Activated naive CD8-positive, alpha-beta T cell treated with anti-CD3 and anti-CD28 coated beads for 36 hours (primary cell): ENCODE measurements at regions not wholly inside any gene's neighbourhood (a gene's known extent, or its start where the extent isn't known, plus 50 kb on each side); places are given as distances from the start of the nearest gene placed in this dataset.

Experiments
- DNase-seq: peaks from one replicate; pipeline ENCODE4 v3.0.0; 2021
- H3K27ac Mint-ChIP-seq: one replicate; pipeline ENCODE4 v1.8.0; 2022; ENCODE audit warnings: mild to moderate bottlenecking, moderate library complexity, mixed read lengths
- H3K27me3 Mint-ChIP-seq: one replicate; pipeline ENCODE4 v1.8.0; 2022; ENCODE audit warnings: mild to moderate bottlenecking, mixed read lengths
- H3K36me3 Mint-ChIP-seq: one replicate; pipeline ENCODE4 v1.8.0; 2021; ENCODE audit warnings: mild to moderate bottlenecking, mixed read lengths
- H3K4me1 Mint-ChIP-seq: one replicate; pipeline ENCODE4 v1.8.0; 2021; ENCODE audit warnings: mixed read lengths
- H3K4me3 Mint-ChIP-seq: one replicate; pipeline ENCODE4 v1.8.0; 2022; ENCODE audit warnings: mild to moderate bottlenecking, moderate library complexity, mixed read lengths
- H3K9me3 Mint-ChIP-seq: one replicate; pipeline ENCODE4 v1.8.0; 2022; ENCODE audit warnings: mixed read lengths

GRCh38 chr19:30719189-30719998 is 347.2 kb downstream of the ZNF536 start:
- DNase-seq: peak; percentile 22
- Mint-ChIP-seq H3K27me3 (peaks cover 19% of the 10 kb centered on the region), H3K4me1 (peaks cover 4% of the 10 kb centered on the region), H3K27ac (no peak overlapping the region), H3K9me3 (no peaks in the 10 kb centered on the region), H3K36me3 (no peaks in the 10 kb centered on the region), H3K4me3 (peak overlapping the region; percentile 68)

DNA sequence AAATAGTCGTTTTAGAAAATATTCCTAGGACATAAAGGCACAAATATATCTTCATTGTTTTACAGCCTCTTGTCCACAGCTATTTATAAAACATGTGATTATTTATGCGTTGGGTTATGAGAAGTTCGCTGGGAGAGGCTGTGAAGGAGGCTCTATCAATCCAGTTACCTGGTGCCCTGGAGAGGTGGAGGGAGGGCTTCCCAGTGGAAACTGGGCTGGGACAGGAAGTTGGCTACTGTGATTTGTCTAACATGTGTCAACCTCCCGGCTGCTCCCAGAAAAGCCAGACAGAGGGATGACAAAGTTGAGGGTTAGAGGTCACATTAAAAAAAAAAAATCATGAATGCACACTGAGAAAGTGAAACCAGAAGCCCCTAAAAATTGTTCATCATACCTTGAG is 346.5 kb downstream of the ZNF536 start:
- no peaks in the 10 kb centered on the region for H3K36me3 Mint-ChIP-seq
- peaks cover 19% of the 10 kb centered on the region for H3K27me3 Mint-ChIP-seq
- DNase-seq: no peak
- no peak overlapping the region for H3K27ac Mint-ChIP-seq
- no peaks in the 10 kb centered on the region for H3K9me3 Mint-ChIP-seq
- H3K4me3 Mint-ChIP-seq: peak overlapping the region; percentile 32
- H3K4me1 Mint-ChIP-seq: peaks cover 4% of the 10 kb centered on the region

DNA sequence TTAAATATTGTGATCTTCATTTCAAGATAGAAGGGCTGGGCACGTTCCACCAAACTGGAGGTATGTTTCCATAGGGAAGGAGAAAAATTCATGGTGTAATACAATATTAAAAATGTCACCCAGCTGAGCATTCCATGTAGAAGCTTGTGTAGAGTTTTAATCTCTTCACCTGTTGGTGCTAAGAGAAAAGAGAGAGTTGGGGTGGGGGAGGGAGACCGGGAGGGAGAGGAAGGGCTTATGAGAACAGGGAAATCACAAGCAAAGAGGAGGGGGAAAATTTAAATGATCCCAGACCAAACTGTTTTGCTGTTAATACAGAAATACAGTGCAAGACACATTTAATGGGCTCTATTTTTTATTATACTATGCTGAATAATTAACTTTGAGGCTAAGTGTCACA is 345.8 kb downstream of the ZNF536 start:
- Mint-ChIP-seq H3K4me3 (no peak overlapping the region), H3K27me3 (peaks cover 19% of the 10 kb centered on the region), H3K9me3 (no peaks in the 10 kb centered on the region), H3K36me3 (no peaks in the 10 kb centered on the region), H3K27ac (no peak overlapping the region), H3K4me1 (peaks cover 4% of the 10 kb centered on the region)
- no peak for DNase-seq

DNA sequence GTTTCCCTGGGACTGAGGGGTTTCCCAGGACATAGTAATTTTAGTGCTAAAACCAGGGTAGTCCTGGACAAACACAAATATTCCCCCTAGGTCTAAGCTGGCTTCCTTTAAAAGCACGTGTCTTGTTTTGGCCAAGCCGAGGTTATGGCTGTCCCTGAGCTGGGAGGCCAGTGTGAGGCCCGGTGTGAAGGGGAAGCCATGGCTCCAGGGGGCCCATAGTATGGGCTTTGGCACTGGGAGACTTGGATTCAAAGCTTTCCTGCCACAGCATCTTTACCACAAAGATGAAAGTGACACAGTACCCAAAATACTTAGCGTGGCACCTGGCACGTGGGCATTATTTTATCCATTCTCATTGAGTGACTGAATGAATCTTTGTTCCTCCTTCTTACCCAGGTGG is 345.2 kb downstream of the ZNF536 start:
- H3K27me3 Mint-ChIP-seq: peaks cover 19% of the 10 kb centered on the region
- H3K4me1 Mint-ChIP-seq: peaks cover 4% of the 10 kb centered on the region
- H3K9me3 Mint-ChIP-seq: no peaks in the 10 kb centered on the region
- H3K4me3 Mint-ChIP-seq: no peak overlapping the region
- H3K27ac Mint-ChIP-seq: no peak overlapping the region
- no peak for DNase-seq
- H3K36me3 Mint-ChIP-seq: no peaks in the 10 kb centered on the region

DNA sequence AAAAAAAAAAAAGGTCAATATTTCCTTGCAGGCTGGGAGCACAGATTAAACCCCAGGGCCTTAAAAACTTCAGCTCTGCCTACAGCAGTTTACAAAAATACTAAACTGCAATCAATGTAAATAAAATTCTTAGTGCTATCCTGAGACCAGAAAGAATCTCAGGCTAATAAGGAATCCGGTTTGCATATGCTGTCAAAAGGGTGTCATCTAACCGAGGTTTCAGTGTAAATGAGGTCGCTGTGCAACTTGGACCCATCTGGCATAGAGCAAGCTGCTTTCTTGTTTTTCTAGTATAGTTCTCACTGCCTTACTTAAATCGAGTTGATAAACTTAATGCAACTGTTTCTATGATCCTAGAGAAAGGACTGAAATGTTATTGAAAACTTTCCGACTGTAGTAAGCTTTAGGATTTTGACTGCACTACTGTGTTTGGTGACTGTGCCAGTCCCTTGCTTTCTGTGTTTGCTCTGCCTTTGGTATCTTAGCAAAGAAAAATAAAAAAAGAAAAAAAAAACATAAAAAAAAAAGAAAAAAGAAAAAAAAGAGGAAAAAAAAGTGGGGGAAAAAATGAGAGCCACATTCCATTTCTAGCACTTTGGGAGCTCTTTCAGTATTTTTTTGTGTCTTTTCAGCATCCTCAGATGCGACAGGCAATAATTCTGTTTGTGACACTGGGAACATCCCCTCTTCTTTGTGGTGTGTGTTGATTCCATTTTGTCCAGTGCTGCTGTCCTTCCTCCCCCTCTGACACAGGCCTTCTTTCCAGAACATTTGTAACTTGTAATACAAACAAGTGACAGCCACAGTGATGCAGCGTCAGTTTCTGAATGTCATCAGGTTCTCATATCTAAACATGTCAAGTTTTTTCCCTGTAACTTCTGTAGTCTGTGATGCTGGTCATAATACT is 340.5 kb downstream of the ZNF536 start:
- Mint-ChIP-seq H3K27ac (no peak overlapping the region), H3K27me3 (peaks cover 15% of the 10 kb centered on the region), H3K36me3 (no peaks in the 10 kb centered on the region), H3K9me3 (no peaks in the 10 kb centered on the region), H3K4me1 (no peaks in the 10 kb centered on the region), H3K4me3 (no peak overlapping the region)
- no peak for DNase-seq

- H3K27me3 Mint-ChIP-seq: peaks cover 15% of the 10 kb centered on the region
- H3K4me3 Mint-ChIP-seq: no peak overlapping the region
- no peaks in the 10 kb centered on the region for H3K4me1 Mint-ChIP-seq
- H3K36me3 Mint-ChIP-seq: no peaks in the 10 kb centered on the region
- H3K9me3 Mint-ChIP-seq: no peaks in the 10 kb centered on the region
- no peak overlapping the region for H3K27ac Mint-ChIP-seq
- no peak for DNase-seq
Measured at GRCh38 chr19:30711826-30712225, 339.6 kb downstream of the ZNF536 start.

DNA sequence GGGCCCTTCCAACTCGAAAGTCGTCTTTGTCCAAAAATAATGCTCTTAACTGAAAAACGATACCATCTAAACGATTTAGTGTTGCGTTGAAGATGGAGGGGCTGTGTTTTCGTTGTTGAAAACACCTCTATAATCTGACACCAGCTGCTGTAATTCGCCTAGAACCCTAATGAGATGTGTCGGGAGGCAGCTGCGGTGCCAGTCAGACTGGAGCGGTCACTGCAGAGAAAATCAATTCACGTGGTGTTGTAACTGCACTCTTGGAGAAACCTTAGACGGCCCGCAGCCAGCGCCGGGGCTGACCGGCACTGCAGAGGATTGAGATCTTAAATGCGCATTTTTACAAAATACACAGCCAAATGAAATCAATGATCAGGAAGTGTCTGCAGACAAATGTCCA is 339.1 kb downstream of the ZNF536 start:
- Mint-ChIP-seq H3K36me3 (no peaks in the 10 kb centered on the region), H3K4me1 (no peaks in the 10 kb centered on the region), H3K4me3 (no peak overlapping the region), H3K27me3 (peaks cover 15% of the 10 kb centered on the region), H3K27ac (no peak overlapping the region), H3K9me3 (no peaks in the 10 kb centered on the region)
- no peak for DNase-seq

DNA sequence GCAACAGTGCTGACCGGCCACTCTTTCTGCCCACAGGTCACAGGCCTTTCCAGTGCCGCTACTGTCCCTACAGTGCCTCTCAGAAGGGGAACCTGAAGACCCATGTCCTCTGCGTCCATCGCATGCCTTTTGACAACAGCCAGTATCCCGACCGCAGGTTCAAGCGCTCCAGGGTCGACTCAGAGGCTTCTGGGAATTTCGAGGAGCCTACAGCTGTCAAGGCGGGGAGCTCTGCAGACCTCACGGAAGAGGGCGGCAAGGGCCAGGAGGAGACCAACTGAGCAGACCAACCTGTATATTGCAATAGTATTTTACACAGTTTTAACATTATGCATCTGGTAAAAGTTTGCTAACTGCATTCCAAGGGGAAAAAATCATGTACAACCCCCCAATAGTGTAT is 338.5 kb downstream of the ZNF536 start:
- no peak overlapping the region for H3K27ac Mint-ChIP-seq
- H3K36me3 Mint-ChIP-seq: no peaks in the 10 kb centered on the region
- DNase-seq: no peak
- H3K4me1 Mint-ChIP-seq: no peaks in the 10 kb centered on the region
- no peak overlapping the region for H3K4me3 Mint-ChIP-seq
- no peaks in the 10 kb centered on the region for H3K9me3 Mint-ChIP-seq
- H3K27me3 Mint-ChIP-seq: peaks cover 20% of the 10 kb centered on the region

GRCh38 chr19:30708416-30709178 is 336.4 kb downstream of the ZNF536 start:
- H3K27ac Mint-ChIP-seq: no peak overlapping the region
- H3K4me1 Mint-ChIP-seq: no peaks in the 10 kb centered on the region
- no peak overlapping the region for H3K4me3 Mint-ChIP-seq
- H3K27me3 Mint-ChIP-seq: peaks cover 21% of the 10 kb centered on the region
- H3K36me3 Mint-ChIP-seq: no peaks in the 10 kb centered on the region
- no peaks in the 10 kb centered on the region for H3K9me3 Mint-ChIP-seq
- no peak for DNase-seq

GRCh38 chr19:30704771-30705330 is 332.7 kb downstream of the ZNF536 start:
- no peaks in the 10 kb centered on the region for H3K9me3 Mint-ChIP-seq
- H3K27ac Mint-ChIP-seq: no peak overlapping the region
- no peak for DNase-seq
- H3K4me3 Mint-ChIP-seq: no peak overlapping the region
- no peaks in the 10 kb centered on the region for H3K4me1 Mint-ChIP-seq
- peaks cover 21% of the 10 kb centered on the region for H3K27me3 Mint-ChIP-seq
- H3K36me3 Mint-ChIP-seq: no peaks in the 10 kb centered on the region

GRCh38 chr19:30703645-30704044 is 331.5 kb downstream of the ZNF536 start:
- no peak overlapping the region for H3K4me3 Mint-ChIP-seq
- no peaks in the 10 kb centered on the region for H3K9me3 Mint-ChIP-seq
- DNase-seq: no peak
- H3K4me1 Mint-ChIP-seq: no peaks in the 10 kb centered on the region
- H3K27ac Mint-ChIP-seq: no peak overlapping the region
- H3K27me3 Mint-ChIP-seq: peaks cover 21% of the 10 kb centered on the region
- no peaks in the 10 kb centered on the region for H3K36me3 Mint-ChIP-seq

- Mint-ChIP-seq H3K4me3 (no peak overlapping the region), H3K4me1 (no peaks in the 10 kb centered on the region), H3K9me3 (no peaks in the 10 kb centered on the region)
Measured at GRCh38 chr19:30701178-30701577, 329.0 kb downstream of the ZNF536 start.

DNA sequence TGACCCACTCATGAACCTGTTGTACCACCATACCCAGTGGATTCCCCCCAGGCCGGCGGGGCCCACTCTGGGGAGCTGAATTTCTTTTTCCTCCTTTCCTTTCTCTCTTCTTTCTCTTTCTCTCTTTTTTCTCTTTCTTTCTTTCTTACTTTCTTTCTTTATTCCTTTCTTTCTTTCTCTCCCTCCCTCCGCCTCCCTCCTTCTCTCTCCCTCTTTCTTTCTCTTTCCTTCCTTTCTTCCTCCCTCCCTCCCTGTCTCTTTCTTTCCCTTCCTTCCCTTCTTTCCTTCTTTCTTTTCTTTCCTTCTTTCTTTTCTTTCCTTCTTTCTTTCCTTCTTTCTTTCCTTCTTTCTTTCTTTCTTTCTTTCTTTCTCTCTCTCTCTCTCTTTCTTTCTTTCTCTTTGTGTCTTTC is 327.7 kb downstream of the ZNF536 start:
- H3K27ac Mint-ChIP-seq: no peak overlapping the region

More at GRCh38 chr19:30701178-30701577, 329.0 kb downstream of the ZNF536 start:
- Mint-ChIP-seq H3K27me3 (peaks cover 14% of the 10 kb centered on the region), H3K27ac (no peak overlapping the region), H3K36me3 (no peaks in the 10 kb centered on the region)
- DNase-seq: no peak

DNA sequence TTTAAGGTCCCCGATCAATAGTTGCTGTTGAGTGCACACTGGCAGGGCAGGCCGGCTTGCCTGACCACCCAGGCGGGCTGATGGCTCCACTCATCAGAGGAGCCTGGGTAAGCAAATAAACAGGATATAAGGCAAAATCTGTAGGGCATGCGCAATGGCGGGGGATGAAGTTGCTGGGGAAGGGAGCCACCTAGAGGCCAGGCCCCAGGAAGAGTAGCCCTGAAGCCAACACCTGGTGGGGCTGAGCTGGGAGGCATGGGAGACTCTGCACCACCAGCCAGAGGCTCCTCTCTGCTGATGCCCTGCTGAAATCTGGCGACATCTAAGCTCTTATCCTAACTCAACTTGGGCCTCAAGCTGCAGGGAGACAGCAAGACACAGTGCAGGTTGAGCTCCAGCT is 324.3 kb downstream of the ZNF536 start:
- Mint-ChIP-seq H3K27ac (no peak overlapping the region), H3K4me3 (no peak overlapping the region), H3K27me3 (peaks cover 40% of the 10 kb centered on the region), H3K36me3 (no peaks in the 10 kb centered on the region), H3K4me1 (peaks cover 1% of the 10 kb centered on the region), H3K9me3 (no peaks in the 10 kb centered on the region)
- DNase-seq: peak; percentile 18

More for the DNA sequence above, 327.7 kb downstream of the ZNF536 start:
- Mint-ChIP-seq H3K9me3 (no peaks in the 10 kb centered on the region), H3K27me3 (peaks cover 17% of the 10 kb centered on the region), H3K4me3 (no peak overlapping the region), H3K4me1 (no peaks in the 10 kb centered on the region), H3K36me3 (no peaks in the 10 kb centered on the region)
- DNase-seq: no peak
